ENCODE measurements at regions not wholly inside any gene's neighbourhood (a gene's known extent, or its start where the extent isn't known, plus 50 kb on each side); places are given as distances from the start of the nearest gene placed in this dataset.

DNA sequence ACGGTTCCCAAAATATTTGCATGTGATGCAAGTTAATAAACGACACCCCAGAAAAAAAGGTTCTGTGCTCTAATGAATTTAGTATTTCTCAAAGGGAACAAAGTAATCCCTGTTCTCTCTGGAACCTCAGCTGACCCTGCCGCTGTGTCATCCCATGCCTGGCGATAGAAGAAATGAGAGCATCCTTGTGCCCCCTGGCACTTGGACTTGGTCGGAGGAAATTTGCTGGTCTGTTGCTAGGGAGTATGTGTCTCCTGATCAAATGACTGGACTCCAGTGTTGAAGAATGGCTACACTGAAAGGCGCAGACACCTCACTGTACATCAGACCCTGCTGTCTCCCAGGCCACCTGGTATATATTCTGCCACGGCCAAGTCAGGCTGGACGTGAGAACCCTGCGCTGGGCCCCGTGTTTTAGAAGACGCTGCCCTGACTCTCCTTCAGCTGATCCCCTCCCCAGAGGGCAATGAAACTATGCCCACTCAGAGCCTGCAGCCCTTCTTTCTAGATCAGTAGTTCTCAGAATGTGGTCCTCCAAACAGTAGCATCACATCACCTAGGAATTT, 67.2 kb downstream of the THNSL1 start:
- POLR2A ChIA-PET, result no interaction called here
- TF ChIP-seq ZNF132 (tag by site-specific recombination; IDR thresholded peaks at IDR 0.05; ENCODE audit: borderline replicate concordance), result no peak
- TF ChIP-seq KLF9 (tag by site-specific recombination; IDR thresholded peaks at IDR 0.05; ENCODE audit: low read depth), result no peak
- TF ChIP-seq ZNF677 (tag by site-specific recombination; IDR thresholded peaks at IDR 0.05), result no peak
- TF ChIP-seq HOXC10 (CRISPR knock-in tag; IDR thresholded peaks at IDR 0.05), result no peak
- TF ChIP-seq ZNF600 (tag by site-specific recombination; IDR thresholded peaks at IDR 0.05), result no peak
- TF ChIP-seq ZNF404 (tag by site-specific recombination; IDR thresholded peaks at IDR 0.05), result no peak
- TF ChIP-seq ZNF146 (tag by site-specific recombination; IDR thresholded peaks at IDR 0.05), result no peak
- no peak for TF ChIP-seq TCF7L2 (IDR thresholded peaks at IDR 0.05; ENCODE audit: borderline replicate concordance, low read depth, low read length)
- CTCF ChIA-PET, result interaction anchor here (0.7 to 4.2 kb wide), 2 partner anchors 56 to 792 kb away, joined by 3 to 20 read pairs; no protein-coding TSS in a partner anchor

DNA sequence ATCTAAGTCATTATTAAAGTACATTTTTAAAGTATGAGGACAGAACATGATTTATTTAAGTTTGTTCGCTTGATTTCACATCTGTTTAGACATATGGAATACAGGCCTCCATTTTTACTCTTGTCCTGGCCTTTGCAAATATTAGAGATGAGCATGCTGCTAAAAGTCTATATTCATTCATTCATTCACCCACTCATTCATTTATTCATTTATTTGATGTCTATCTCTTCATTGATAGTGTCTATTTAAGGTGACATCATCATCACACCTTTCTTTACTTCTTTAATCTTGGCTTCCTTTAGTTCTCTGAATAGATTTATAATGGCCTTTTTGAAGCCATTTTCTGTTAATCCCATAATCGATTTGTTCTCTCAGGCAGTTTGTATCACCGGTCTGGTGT, 68.0 kb downstream of the THNSL1 start:
- no peaks in the 10 kb centered on the region for H3K4me1 ChIP-seq (ENCODE audit: control insufficient read depth, insufficient read depth, low read length)
- no peaks in the 10 kb centered on the region for H3K9me3 ChIP-seq (ENCODE audit: control insufficient read depth, insufficient read depth, low read depth, low read length)
- no peak overlapping the region for H3K4me3 ChIP-seq (ENCODE audit: low read depth, low read length)
- no peak overlapping the region for H3K27ac ChIP-seq (ENCODE audit: extremely low read depth, low read depth, low read length)
- ChIA-PET POLR2A (no interaction called here), CTCF (no interaction called here)
- TF ChIP-seq KLF8 (tag by site-specific recombination; IDR thresholded peaks at IDR 0.05) (no peak), ZNF366 (tag by site-specific recombination; conservative IDR thresholded peaks at IDR 0.05) (no peak), MZF1 (tag by site-specific recombination; IDR thresholded peaks at IDR 0.05; ENCODE audit: borderline replicate concordance) (no peak), SP3 (tag by site-specific recombination; IDR thresholded peaks at IDR 0.05) (no peak), ZNF391 (tag by site-specific recombination; IDR thresholded peaks at IDR 0.05; ENCODE audit: borderline replicate concordance, low read depth) (no peak), ZBTB48 (tag by site-specific recombination; IDR thresholded peaks at IDR 0.05) (no peak)
- TF ChIP-seq, protein P1, sequence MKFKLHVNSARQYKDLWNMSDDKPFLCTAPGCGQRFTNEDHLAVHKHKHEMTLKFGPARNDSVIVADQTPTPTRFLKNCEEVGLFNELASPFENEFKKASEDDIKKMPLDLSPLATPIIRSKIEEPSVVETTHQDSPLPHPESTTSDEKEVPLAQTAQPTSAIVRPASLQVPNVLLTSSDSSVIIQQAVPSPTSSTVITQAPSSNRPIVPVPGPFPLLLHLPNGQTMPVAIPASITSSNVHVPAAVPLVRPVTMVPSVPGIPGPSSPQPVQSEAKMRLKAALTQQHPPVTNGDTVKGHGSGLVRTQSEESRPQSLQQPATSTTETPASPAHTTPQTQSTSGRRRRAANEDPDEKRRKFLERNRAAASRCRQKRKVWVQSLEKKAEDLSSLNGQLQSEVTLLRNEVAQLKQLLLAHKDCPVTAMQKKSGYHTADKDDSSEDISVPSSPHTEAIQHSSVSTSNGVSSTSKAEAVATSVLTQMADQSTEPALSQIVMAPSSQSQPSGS (tag by site-specific recombination; IDR thresholded peaks at IDR 0.05; ENCODE audit: low read depth), result 0 out of 2 replicates have a peak, but pooled peaks have one; percentile 51
- TF ChIP-seq, protein P2, sequence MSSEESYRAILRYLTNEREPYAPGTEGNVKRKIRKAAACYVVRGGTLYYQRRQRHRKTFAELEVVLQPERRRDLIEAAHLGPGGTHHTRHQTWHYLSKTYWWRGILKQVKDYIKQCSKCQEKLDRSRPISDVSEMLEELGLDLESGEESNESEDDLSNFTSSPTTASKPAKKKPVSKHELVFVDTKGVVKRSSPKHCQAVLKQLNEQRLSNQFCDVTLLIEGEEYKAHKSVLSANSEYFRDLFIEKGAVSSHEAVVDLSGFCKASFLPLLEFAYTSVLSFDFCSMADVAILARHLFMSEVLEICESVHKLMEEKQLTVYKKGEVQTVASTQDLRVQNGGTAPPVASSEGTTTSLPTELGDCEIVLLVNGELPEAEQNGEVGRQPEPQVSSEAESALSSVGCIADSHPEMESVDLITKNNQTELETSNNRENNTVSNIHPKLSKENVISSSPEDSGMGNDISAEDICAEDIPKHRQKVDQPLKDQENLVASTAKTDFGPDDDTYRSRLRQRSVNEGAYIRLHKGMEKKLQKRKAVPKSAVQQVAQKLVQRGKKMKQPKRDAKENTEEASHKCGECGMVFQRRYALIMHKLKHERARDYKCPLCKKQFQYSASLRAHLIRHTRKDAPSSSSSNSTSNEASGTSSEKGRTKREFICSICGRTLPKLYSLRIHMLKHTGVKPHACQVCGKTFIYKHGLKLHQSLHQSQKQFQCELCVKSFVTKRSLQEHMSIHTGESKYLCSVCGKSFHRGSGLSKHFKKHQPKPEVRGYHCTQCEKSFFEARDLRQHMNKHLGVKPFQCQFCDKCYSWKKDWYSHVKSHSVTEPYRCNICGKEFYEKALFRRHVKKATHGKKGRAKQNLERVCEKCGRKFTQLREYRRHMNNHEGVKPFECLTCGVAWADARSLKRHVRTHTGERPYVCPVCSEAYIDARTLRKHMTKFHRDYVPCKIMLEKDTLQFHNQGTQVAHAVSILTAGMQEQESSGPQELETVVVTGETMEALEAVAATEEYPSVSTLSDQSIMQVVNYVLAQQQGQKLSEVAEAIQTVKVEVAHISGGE (tag by site-specific recombination; conservative IDR thresholded peaks at IDR 0.05; ENCODE audit: low read depth), result no peak
- no peaks in the 10 kb centered on the region for H3K36me3 ChIP-seq (ENCODE audit: control insufficient read depth in 2 of 2, insufficient read depth in 1 of 2, low read length in 2 of 2)

More for the DNA sequence above, 67.2 kb downstream of the THNSL1 start:
- no peak overlapping the region for H3K4me3 ChIP-seq (ENCODE audit: low read depth, low read length)
- H3K9me3 ChIP-seq (ENCODE audit: control insufficient read depth, insufficient read depth, low read depth, low read length), result no peaks in the 10 kb centered on the region
- H3K27ac ChIP-seq (ENCODE audit: extremely low read depth, low read depth, low read length), result no peak overlapping the region
- H3K36me3 ChIP-seq (ENCODE audit: control insufficient read depth in 2 of 2, insufficient read depth in 1 of 2, low read length in 2 of 2), result no peaks in the 10 kb centered on the region
- H3K4me1 ChIP-seq (ENCODE audit: control insufficient read depth, insufficient read depth, low read length), result no peaks in the 10 kb centered on the region

DNA sequence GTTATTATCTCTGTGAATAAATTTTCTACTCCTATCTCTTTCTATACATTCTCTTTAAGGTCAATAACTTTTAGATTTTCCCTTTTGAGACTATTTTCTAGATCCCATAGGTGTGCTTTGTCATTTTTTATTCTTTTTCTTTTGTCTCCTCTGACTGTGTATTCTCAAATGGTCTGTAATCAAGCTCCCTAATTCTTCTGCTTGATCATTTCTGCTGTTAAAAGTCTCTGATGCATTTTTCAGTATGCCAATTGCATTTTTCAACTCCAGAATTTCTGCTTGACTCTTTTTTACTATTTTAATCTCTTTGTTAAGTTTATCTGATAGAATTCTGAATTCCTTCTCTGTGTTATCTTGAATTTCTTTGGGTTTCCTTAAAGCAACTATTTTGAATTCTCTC, 78.2 kb downstream of the THNSL1 start:
- Histone ChIP-seq H3K4me1 (ENCODE audit: control insufficient read depth, insufficient read depth, low read length) (no peaks in the 10 kb centered on the region), H3K36me3 (ENCODE audit: control insufficient read depth in 2 of 2, insufficient read depth in 1 of 2, low read length in 2 of 2) (no peaks in the 10 kb centered on the region), H3K9me3 (ENCODE audit: control insufficient read depth, insufficient read depth, low read depth, low read length) (no peaks in the 10 kb centered on the region), H3K4me3 (ENCODE audit: low read depth, low read length) (no peak overlapping the region), H3K27ac (ENCODE audit: extremely low read depth, low read depth, low read length) (no peak overlapping the region)
- POLR2A ChIA-PET, result no interaction called here
- CTCF ChIA-PET, result interaction anchor here (1.7 kb wide), 1 partner anchor 13 kb away, joined by 5 read pairs; no protein-coding TSS in a partner anchor
- peak; percentile 67 for TF ChIP-seq SETDB1 (IDR thresholded peaks at IDR 0.05; ENCODE audit: insufficient read length, low read length)
- no peak for TF ChIP-seq ZNF624 (tag by site-specific recombination; IDR thresholded peaks at IDR 0.05)
